GM19351 (cell line): ENCODE measurements at regions not wholly inside any gene's neighbourhood (a gene's known extent, or its start where the extent isn't known, plus 50 kb on each side); places are given as distances from the start of the nearest gene placed in this dataset.

ENCODE experiments used
- ATAC-seq: cut with Tn5 transposase; IDR thresholded peaks from one replicate; pipeline ENCODE4 v1.9.1; 2021; ENCODE audit warnings: mild to moderate bottlenecking, moderate library complexity; ENCODE audit not compliant: unreplicated experiment

- no peak for ATAC-seq
Measured at GRCh38 chrX:21056622-21057021, 317.6 kb upstream of the CNKSR2 start.

- ATAC-seq = no peak
Measured at GRCh38 chrX:21047034-21047455, 327.2 kb upstream of the CNKSR2 start.

- ATAC-seq = no peak
Measured at GRCh38 chrX:21014326-21014725, 359.9 kb upstream of the CNKSR2 start.

- no peak for ATAC-seq
Measured at GRCh38 chrX:21004835-21005234, 369.4 kb upstream of the CNKSR2 start.

- ATAC-seq = no peak
Measured at GRCh38 chrX:20995829-20996228, 378.4 kb upstream of the CNKSR2 start.

- ATAC-seq = no peak
Measured at GRCh38 chrX:20989361-20989760, 384.9 kb upstream of the CNKSR2 start.

GRCh38 chrX:20988804-20989203, 385.4 kb upstream of the CNKSR2 start:
- ATAC-seq = no peak

GRCh38 chrX:20988118-20988517, 386.1 kb upstream of the CNKSR2 start:
- ATAC-seq = no peak

- ATAC-seq = no peak
Measured at GRCh38 chrX:20980426-20980825, 393.8 kb upstream of the CNKSR2 start.

GRCh38 chrX:20974326-20974725, 399.9 kb upstream of the CNKSR2 start:
- no peak for ATAC-seq

GRCh38 chrX:20973038-20973437, 401.2 kb upstream of the CNKSR2 start:
- ATAC-seq = no peak

- no peak for ATAC-seq
Measured at GRCh38 chrX:20971250-20971649, 403.0 kb upstream of the CNKSR2 start.

- ATAC-seq = no peak
Measured at GRCh38 chrX:20969565-20969964, 404.7 kb upstream of the CNKSR2 start.

GRCh38 chrX:20968996-20969395, 405.2 kb upstream of the CNKSR2 start:
- no peak for ATAC-seq

- no peak for ATAC-seq
Measured at GRCh38 chrX:20967725-20968124, 406.5 kb upstream of the CNKSR2 start.

GRCh38 chrX:20965270-20966044, 408.8 kb upstream of the CNKSR2 start:
- ATAC-seq = no peak

- ATAC-seq = no peak
Measured at GRCh38 chrX:20954014-20954413, 420.2 kb upstream of the CNKSR2 start.

- ATAC-seq = no peak
Measured at GRCh38 chrX:20952180-20952579, 422.0 kb upstream of the CNKSR2 start.

GRCh38 chrX:20951016-20951810, 423.0 kb upstream of the CNKSR2 start:
- ATAC-seq = no peak

GRCh38 chrX:20947411-20947912, 426.8 kb upstream of the CNKSR2 start:
- ATAC-seq = no peak

GRCh38 chrX:20913760-20914159, 460.5 kb upstream of the CNKSR2 start:
- no peak for ATAC-seq

GRCh38 chrX:20906571-20906970, 467.6 kb upstream of the CNKSR2 start:
- ATAC-seq = no peak
